ENCODE measurements at regions not wholly inside any gene's neighbourhood (a gene's known extent, or its start where the extent isn't known, plus 50 kb on each side); places are given as distances from the start of the nearest gene placed in this dataset.

DNA sequence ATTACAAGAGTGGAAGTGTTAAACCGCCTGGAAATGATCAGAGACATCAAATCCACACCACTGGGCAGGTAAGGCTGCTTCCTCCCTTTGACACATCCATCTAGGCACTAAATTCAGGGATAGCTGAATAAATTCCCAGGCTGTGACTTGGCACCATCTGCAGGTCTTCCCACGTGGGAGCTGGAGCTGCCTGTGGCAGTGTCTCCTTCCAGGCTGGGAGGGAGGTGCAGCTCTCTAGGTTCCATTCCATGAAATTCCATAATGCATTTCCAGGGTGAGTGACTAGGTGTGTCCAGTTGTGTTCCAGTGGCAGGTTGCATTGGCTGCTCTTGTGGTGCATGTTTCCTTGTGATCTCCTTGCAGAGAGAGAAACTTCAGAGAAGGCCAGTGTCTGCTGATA is 188.9 kb upstream of the CXCR4 start:
- H3K4me3 Mint-ChIP-seq: no peak overlapping the region
- H3K36me3 Mint-ChIP-seq (ENCODE audit: low read depth): no peaks in the 10 kb centered on the region

GRCh38 chr2:136305517-136306192 is 187.7 kb upstream of the CXCR4 start:
- H3K9me3 Mint-ChIP-seq: no peaks in the 10 kb centered on the region
- TF ChIP-seq, protein P1, sequence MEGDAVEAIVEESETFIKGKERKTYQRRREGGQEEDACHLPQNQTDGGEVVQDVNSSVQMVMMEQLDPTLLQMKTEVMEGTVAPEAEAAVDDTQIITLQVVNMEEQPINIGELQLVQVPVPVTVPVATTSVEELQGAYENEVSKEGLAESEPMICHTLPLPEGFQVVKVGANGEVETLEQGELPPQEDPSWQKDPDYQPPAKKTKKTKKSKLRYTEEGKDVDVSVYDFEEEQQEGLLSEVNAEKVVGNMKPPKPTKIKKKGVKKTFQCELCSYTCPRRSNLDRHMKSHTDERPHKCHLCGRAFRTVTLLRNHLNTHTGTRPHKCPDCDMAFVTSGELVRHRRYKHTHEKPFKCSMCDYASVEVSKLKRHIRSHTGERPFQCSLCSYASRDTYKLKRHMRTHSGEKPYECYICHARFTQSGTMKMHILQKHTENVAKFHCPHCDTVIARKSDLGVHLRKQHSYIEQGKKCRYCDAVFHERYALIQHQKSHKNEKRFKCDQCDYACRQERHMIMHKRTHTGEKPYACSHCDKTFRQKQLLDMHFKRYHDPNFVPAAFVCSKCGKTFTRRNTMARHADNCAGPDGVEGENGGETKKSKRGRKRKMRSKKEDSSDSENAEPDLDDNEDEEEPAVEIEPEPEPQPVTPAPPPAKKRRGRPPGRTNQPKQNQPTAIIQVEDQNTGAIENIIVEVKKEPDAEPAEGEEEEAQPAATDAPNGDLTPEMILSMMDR (IDR thresholded peaks at IDR 0.05; ENCODE audit: unreplicated experiment in 3 of 3): no peak
- peaks cover 23% of the 10 kb centered on the region for H3K4me1 Mint-ChIP-seq
- H3K27me3 Mint-ChIP-seq (ENCODE audit: low read depth): peaks cover 6% of the 10 kb centered on the region
- H3K36me3 Mint-ChIP-seq (ENCODE audit: low read depth): no peaks in the 10 kb centered on the region
- no peak overlapping the region for H3K27ac Mint-ChIP-seq
- H3K4me3 Mint-ChIP-seq: no peak overlapping the region

More for the DNA sequence above, 188.9 kb upstream of the CXCR4 start:
- Mint-ChIP-seq H3K9me3 (no peaks in the 10 kb centered on the region), H3K27me3 (ENCODE audit: low read depth) (peaks cover 9% of the 10 kb centered on the region), H3K27ac (no peak overlapping the region), H3K4me1 (peaks cover 33% of the 10 kb centered on the region)
- TF ChIP-seq, protein P1 (IDR thresholded peaks at IDR 0.05; ENCODE audit: unreplicated experiment in 3 of 3): no peak

- TF ChIP-seq, protein P1 (IDR thresholded peaks at IDR 0.05; ENCODE audit: unreplicated experiment in 3 of 3): no peak
- H3K27me3 Mint-ChIP-seq (ENCODE audit: low read depth): peaks cover 6% of the 10 kb centered on the region
- H3K27ac Mint-ChIP-seq: no peak overlapping the region
- no peaks in the 10 kb centered on the region for H3K9me3 Mint-ChIP-seq
- no peaks in the 10 kb centered on the region for H3K36me3 Mint-ChIP-seq (ENCODE audit: low read depth)
- no peak overlapping the region for H3K4me3 Mint-ChIP-seq
- H3K4me1 Mint-ChIP-seq: peaks cover 15% of the 10 kb centered on the region
Measured at GRCh38 chr2:136301006-136301405, 183.1 kb upstream of the CXCR4 start.

DNA sequence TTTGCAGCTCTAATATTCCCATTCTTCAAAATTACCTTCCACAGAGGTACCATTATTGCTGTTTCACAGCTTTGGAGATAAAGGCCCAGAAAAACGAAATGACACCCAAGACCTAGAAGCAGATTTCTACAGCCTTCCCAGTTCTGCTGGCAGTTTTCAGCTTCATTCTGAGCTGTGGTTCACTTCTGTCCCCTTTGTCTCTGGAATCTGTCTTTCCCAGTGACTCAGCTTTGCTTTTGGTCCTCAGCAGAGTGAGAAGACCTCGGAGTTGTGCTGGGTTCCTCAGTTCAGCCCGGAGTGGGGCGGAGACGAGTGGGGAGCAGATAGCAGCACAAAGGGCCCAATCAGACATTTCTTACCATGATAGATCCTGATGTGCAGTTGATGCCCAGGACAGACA is 180.7 kb upstream of the CXCR4 start:
- no peak overlapping the region for H3K27ac Mint-ChIP-seq
- no peak overlapping the region for H3K4me3 Mint-ChIP-seq
- TF ChIP-seq, protein P1 (IDR thresholded peaks at IDR 0.05; ENCODE audit: unreplicated experiment in 3 of 3): no peak
- peaks cover 6% of the 10 kb centered on the region for H3K27me3 Mint-ChIP-seq (ENCODE audit: low read depth)
- no peaks in the 10 kb centered on the region for H3K9me3 Mint-ChIP-seq
- H3K36me3 Mint-ChIP-seq (ENCODE audit: low read depth): no peaks in the 10 kb centered on the region
- peaks cover 5% of the 10 kb centered on the region for H3K4me1 Mint-ChIP-seq

DNA sequence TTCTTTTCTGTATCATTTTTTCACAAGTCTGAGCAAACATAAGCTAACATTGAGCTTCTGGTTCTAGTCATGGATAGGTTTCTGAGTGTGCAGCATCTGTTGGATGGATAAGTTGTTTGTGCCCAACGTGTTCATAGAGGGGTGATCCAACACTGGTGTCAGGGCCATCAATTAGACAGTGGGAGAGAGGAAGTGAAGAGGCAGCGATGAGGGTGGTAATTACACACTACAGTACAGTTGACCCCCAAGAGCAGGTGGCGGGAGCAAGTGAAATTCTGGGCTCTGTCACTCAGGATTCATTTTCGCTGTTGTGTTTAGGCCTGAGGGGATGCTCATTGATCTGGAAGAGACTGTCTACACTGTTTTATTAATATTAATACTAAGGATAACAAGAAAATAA is 180.0 kb upstream of the CXCR4 start:
- no peaks in the 10 kb centered on the region for H3K36me3 Mint-ChIP-seq (ENCODE audit: low read depth)
- no peak overlapping the region for H3K4me3 Mint-ChIP-seq
- peaks cover 6% of the 10 kb centered on the region for H3K27me3 Mint-ChIP-seq (ENCODE audit: low read depth)
- TF ChIP-seq, protein P1 (IDR thresholded peaks at IDR 0.05; ENCODE audit: unreplicated experiment in 3 of 3): no peak
- H3K9me3 Mint-ChIP-seq: no peaks in the 10 kb centered on the region
- H3K27ac Mint-ChIP-seq: no peak overlapping the region
- peaks cover 4% of the 10 kb centered on the region for H3K4me1 Mint-ChIP-seq

DNA sequence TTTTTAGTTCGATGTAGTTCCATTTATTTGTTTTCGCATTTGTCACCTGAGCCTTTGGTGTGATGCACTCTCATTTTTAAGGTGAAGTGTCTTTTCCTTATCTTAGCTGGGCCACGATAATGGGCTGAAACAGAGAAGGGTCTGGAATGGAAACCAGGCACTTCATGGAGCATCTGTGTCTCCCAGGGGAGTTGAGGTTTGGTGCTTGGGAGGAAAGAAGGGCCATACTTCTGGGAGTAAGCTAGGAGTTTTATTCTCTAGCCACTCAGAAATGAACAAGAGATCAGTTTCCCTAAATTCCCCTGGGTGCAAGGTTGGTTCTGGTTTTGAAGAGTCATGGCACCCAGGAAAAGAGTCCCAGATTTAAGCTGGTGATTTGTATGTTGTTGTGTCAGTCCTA is 179.4 kb upstream of the CXCR4 start:
- no peaks in the 10 kb centered on the region for H3K9me3 Mint-ChIP-seq
- H3K4me3 Mint-ChIP-seq: no peak overlapping the region
- H3K4me1 Mint-ChIP-seq: peaks cover 4% of the 10 kb centered on the region
- H3K27me3 Mint-ChIP-seq (ENCODE audit: low read depth): peaks cover 6% of the 10 kb centered on the region
- H3K36me3 Mint-ChIP-seq (ENCODE audit: low read depth): no peaks in the 10 kb centered on the region
- TF ChIP-seq, protein P1 (IDR thresholded peaks at IDR 0.05; ENCODE audit: unreplicated experiment in 3 of 3): no peak
- no peak overlapping the region for H3K27ac Mint-ChIP-seq

All from nephron (organoid).